Activated B cell treated with CpG ODN at 0.5 μM for 24 hours (primary cell): ENCODE measurements at regions not wholly inside any gene's neighbourhood (a gene's known extent, or its start where the extent isn't known, plus 50 kb on each side); places are given as distances from the start of the nearest gene placed in this dataset.
A peak's percentile ranks its signal among the peaks of the same experiment; 100 is the strongest.

ENCODE experiments used
- ATAC-seq: fragments of 200-7000 bp; cut with Tn5 transposase; one replicate; pipeline ENCODE4 v1.10.0; 2021; ENCODE audit warnings: low read depth, mild to moderate bottlenecking, moderate library complexity
- CTCF ChIA-PET: fragments of 350-600 bp; sonication (Branson Sonifier 250); formaldehyde crosslinking; loops from one replicate; lab custom pipeline; 2021; ENCODE audit warnings: antibody characterized with exemption; lab: Charles Lee
- POLR2A ChIA-PET: fragments of 350-600 bp; sonication (Branson Sonifier 250); formaldehyde crosslinking; loops from one replicate; lab custom pipeline; 2021; ENCODE audit warnings: antibody characterized with exemption; lab: Charles Lee
- DNase-seq: peaks from one replicate; pipeline ENCODE4 v3.0.0; 2022
- H3K27ac Mint-ChIP-seq: one replicate; pipeline ENCODE4 v1.8.0; 2020; ENCODE audit warnings: mixed read lengths
- H3K27me3 Mint-ChIP-seq: one replicate; pipeline ENCODE4 v1.8.0; 2021; ENCODE audit warnings: mixed read lengths
- H3K36me3 Mint-ChIP-seq: one replicate; pipeline ENCODE4 v1.8.0; 2021; ENCODE audit warnings: low read depth, mixed read lengths
- H3K4me1 Mint-ChIP-seq: one replicate; pipeline ENCODE4 v1.8.0; 2021; ENCODE audit warnings: mixed read lengths
- H3K4me3 Mint-ChIP-seq: one replicate; pipeline ENCODE4 v1.8.0; 2020; ENCODE audit warnings: mild to moderate bottlenecking, mixed read lengths
- H3K9me3 Mint-ChIP-seq: one replicate; pipeline ENCODE4 v1.8.0; 2020; ENCODE audit warnings: mixed read lengths
- CTCF ChIP-seq: fragments of 200-600 bp; IDR thresholded peaks from one replicate; pipeline ENCODE4 v1.8.0; 2022; ENCODE audit warnings: antibody characterized with exemption, mild to moderate bottlenecking
- intact Hi-C: fragments of 100-400 bp; cut with micrococcal nuclease; formaldehyde crosslinking; loops from one replicate; pipeline ENCODE4 v1.15.1; 2024

- H3K4me3 Mint-ChIP-seq, result no peak overlapping the region
- ATAC-seq, result no peak
- CTCF ChIA-PET, result no interaction called here
Measured at GRCh38 chr2:88828397-88829137, 137.1 kb downstream of the RPIA start.

GRCh38 chr2:88829607-88830463 lies 138.4 kb downstream of the RPIA start:
- H3K27ac Mint-ChIP-seq, result peak overlapping the region; percentile 30
- no peaks in the 10 kb centered on the region for H3K9me3 Mint-ChIP-seq
- TF ChIP-seq CTCF, result no peak
- ATAC-seq, result no peak
- ChIA-PET CTCF (interaction anchor here (2.4 to 6.3 kb wide), 4 partner anchors 30 to 323 kb away, joined by 7 to 187 read pairs (median 50); no protein-coding TSS in a partner anchor), POLR2A (interaction anchor here (24.5 kb wide), 1 partner anchor 28 kb away, joined by 1820 read pairs; no protein-coding TSS in a partner anchor)
- no peaks in the 10 kb centered on the region for H3K36me3 Mint-ChIP-seq
- no peak overlapping the region for H3K4me3 Mint-ChIP-seq
- H3K27me3 Mint-ChIP-seq, result no peaks in the 10 kb centered on the region
- DNase-seq, result no peak
- intact Hi-C loops, result loop anchor here (5.0 to 10.0 kb wide), 4 partner anchors 88 to 1015 kb away; partner anchors contain the start of gene EIF2AK3
- peaks cover 53% of the 10 kb centered on the region for H3K4me1 Mint-ChIP-seq

More at GRCh38 chr2:88828397-88829137, 137.1 kb downstream of the RPIA start:
- no peak for DNase-seq
- POLR2A ChIA-PET, result interaction anchor here (0.6 kb wide), 1 partner anchor 44 kb away, joined by 3 read pairs; no protein-coding TSS in a partner anchor
- Mint-ChIP-seq H3K36me3 (no peaks in the 10 kb centered on the region), H3K4me1 (peaks cover 44% of the 10 kb centered on the region), H3K27ac (no peak overlapping the region), H3K9me3 (no peaks in the 10 kb centered on the region), H3K27me3 (no peaks in the 10 kb centered on the region)
- intact Hi-C loops, result no loop called here
- no peak for TF ChIP-seq CTCF

GRCh38 chr2:88831071-88831791 lies 139.8 kb downstream of the RPIA start:
- H3K27ac Mint-ChIP-seq, result no peak overlapping the region
- H3K4me1 Mint-ChIP-seq, result peaks cover 65% of the 10 kb centered on the region
- CTCF ChIA-PET, result interaction anchor here (0.6 to 6.3 kb wide), 22 partner anchors 8 to 662 kb away, joined by 3 to 187 read pairs (median 6); no protein-coding TSS in a partner anchor
- H3K27me3 Mint-ChIP-seq, result no peaks in the 10 kb centered on the region
- POLR2A ChIA-PET, result interaction anchor here (0.9 to 24.5 kb wide), 14 partner anchors 8 to 322 kb away, joined by 3 to 1820 read pairs (median 10); no protein-coding TSS in a partner anchor
- DNase-seq (no peak), ATAC-seq (no peak)
- peaks cover 2% of the 10 kb centered on the region for H3K36me3 Mint-ChIP-seq
- H3K4me3 Mint-ChIP-seq, result no peak overlapping the region
- intact Hi-C loops, result loop anchor here (1.0 to 10.0 kb wide), 6 partner anchors 66 to 1014 kb away; partner anchors contain the start of gene EIF2AK3
- TF ChIP-seq CTCF, result no peak
- no peaks in the 10 kb centered on the region for H3K9me3 Mint-ChIP-seq

GRCh38 chr2:88831792-88832248 lies 140.3 kb downstream of the RPIA start:
- Mint-ChIP-seq H3K27ac (peak overlapping the region; percentile 92), H3K9me3 (no peaks in the 10 kb centered on the region), H3K4me3 (peak overlapping the region; percentile 84), H3K4me1 (peaks cover 68% of the 10 kb centered on the region), H3K27me3 (no peaks in the 10 kb centered on the region), H3K36me3 (peaks cover 4% of the 10 kb centered on the region)
- ChIA-PET POLR2A (interaction anchor here (0.9 to 24.5 kb wide), 16 partner anchors 9 to 321 kb away, joined by 3 to 1820 read pairs (median 8); no protein-coding TSS in a partner anchor), CTCF (interaction anchor here (0.6 to 6.3 kb wide), 22 partner anchors 9 to 663 kb away, joined by 3 to 187 read pairs (median 6); no protein-coding TSS in a partner anchor)
- intact Hi-C loops, result loop anchor here (1.0 to 10.0 kb wide), 13 partner anchors 15 to 1013 kb away; partner anchors contain the start of gene EIF2AK3
- DNase-seq, result peak; percentile 72
- peak; percentile 81 for TF ChIP-seq CTCF
- peak; percentile 80 for ATAC-seq
